ENCODE measurements at regions not wholly inside any gene's neighbourhood (a gene's known extent, or its start where the extent isn't known, plus 50 kb on each side); places are given as distances from the start of the nearest gene placed in this dataset.

- TF ChIP-seq POLR2A (IDR thresholded peaks at IDR 0.05): no peak
- TF ChIP-seq CTCF (IDR thresholded peaks at IDR 0.05): no peak
These were observed 445.0 kb downstream of the GXYLT1 start for GRCh38 chr12:41699658-41700057.

Data from uterus (tissue), 2 donors.